Smooth muscle cell (in vitro differentiated cells): ENCODE measurements at regions not wholly inside any gene's neighbourhood (a gene's known extent, or its start where the extent isn't known, plus 50 kb on each side); places are given as distances from the start of the nearest gene placed in this dataset.

Experiments
- DNase-seq: peaks from one replicate; lab custom pipeline; 2025; ENCODE audit not compliant: unreplicated experiment; lab: John Stamatoyannopoulos, UW
- H2AFZ ChIP-seq: fragments of 200-600 bp; sonication (generic); 2 replicates; pipeline ENCODE4 v1.6.0; 2016; ENCODE audit warnings: antibody characterized with exemption, low read depth, mild to moderate bottlenecking
- H3F3A ChIP-seq: fragments of 200-600 bp; sonication (generic); 2 replicates; pipeline ENCODE4 v1.6.0; 2017; ENCODE audit warnings: antibody characterized with exemption, low read depth
- H3K27ac ChIP-seq: fragments of 200-600 bp; sonication (generic); 2 replicates; pipeline ENCODE4 v1.5.1; 2016; ENCODE audit warnings: low read depth, mild to moderate bottlenecking
- H3K27me3 ChIP-seq: fragments of 200-600 bp; sonication (generic); 2 replicates; pipeline ENCODE4 v1.6.1; 2016; ENCODE audit warnings: low read depth, mild to moderate bottlenecking
- H3K36me3 ChIP-seq: fragments of 200-600 bp; sonication (generic); 2 replicates; pipeline ENCODE4 v1.5.1; 2016; ENCODE audit warnings: low read depth
- H3K4me1 ChIP-seq: fragments of 200-600 bp; sonication (generic); 2 replicates; pipeline ENCODE4 v1.5.1; 2016; ENCODE audit warnings: low read depth
- H3K4me2 ChIP-seq: fragments of 200-600 bp; sonication (generic); 2 replicates; pipeline ENCODE4 v1.6.0; 2016; ENCODE audit warnings: mild to moderate bottlenecking
- H3K4me3 ChIP-seq: fragments of 200-600 bp; sonication (generic); 2 replicates; pipeline ENCODE4 v1.5.1; 2016; ENCODE audit warnings: mild to moderate bottlenecking
- H3K79me2 ChIP-seq: fragments of 200-600 bp; sonication (generic); 2 replicates; pipeline ENCODE4 v1.6.0; 2016; ENCODE audit warnings: low read depth, mild to moderate bottlenecking
- H3K9ac ChIP-seq: fragments of 200-600 bp; sonication (generic); 2 replicates; pipeline ENCODE4 v1.6.0; 2016; ENCODE audit warnings: low read depth
- H3K9me3 ChIP-seq: fragments of 200-600 bp; sonication (generic); replicated peaks from 2 replicates; pipeline ENCODE4 v1.5.1; 2016; ENCODE audit warnings: low read depth
- H4K20me1 ChIP-seq: fragments of 200-600 bp; sonication (generic); 2 replicates; pipeline ENCODE4 v1.6.0; 2016; ENCODE audit warnings: low read depth
- CTCF ChIP-seq: fragments of 200-600 bp; sonication (generic); IDR thresholded peaks from 2 replicates; pipeline ENCODE4 v1.5.1; 2017; ENCODE audit warnings: borderline replicate concordance, mild to moderate bottlenecking, antibody characterized with exemption; ENCODE audit not compliant: insufficient read depth, poor library complexity, severe bottlenecking
- WGBS: methylation state at CpG from one replicate; pipeline ENCODE4 v1.1.7; 2016; ENCODE audit warnings: low lambda C conversion rate; 5-methylcytosine and 5-hydroxymethylcytosine counted together

GRCh38 chr5:98455665-98456064 is 317.8 kb upstream of the RGMB start:
- Histone ChIP-seq H3K27me3 (no peaks in the 10 kb centered on the region), H3K4me3 (no peak overlapping the region)
- 60% methylated on average over 3 of the region's 3 CpGs for WGBS

DNA sequence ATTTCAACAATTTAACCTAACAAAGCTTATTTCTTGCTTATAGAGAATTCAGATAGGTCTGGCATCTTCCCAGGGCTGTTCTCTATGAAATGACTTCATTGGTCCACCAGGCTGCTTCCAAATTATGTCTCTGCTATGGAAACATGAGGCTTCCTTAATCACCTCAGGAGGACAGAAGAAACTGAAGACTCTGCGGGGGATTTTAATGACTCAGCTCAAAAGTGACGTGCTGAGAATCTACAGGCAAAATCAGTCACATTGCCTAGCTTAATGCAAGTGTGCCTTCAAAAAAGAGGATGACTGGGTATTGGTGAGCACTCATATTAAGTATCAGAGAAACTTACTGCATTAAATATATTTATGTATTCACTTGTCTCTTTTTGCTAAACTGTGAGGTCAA is 315.5 kb upstream of the RGMB start:
- Histone ChIP-seq H3K27me3 (no peaks in the 10 kb centered on the region), H3K36me3 (no peaks in the 10 kb centered on the region), H3K4me1 (peaks cover 6% of the 10 kb centered on the region), H3K9me3 (no peaks in the 10 kb centered on the region), H2AFZ (no peak overlapping the region), H4K20me1 (no peaks in the 10 kb centered on the region), H3K4me3 (no peak overlapping the region), H3K4me2 (no peak overlapping the region), H3F3A (no peaks in the 10 kb centered on the region), H3K27ac (no peak overlapping the region), H3K9ac (no peak overlapping the region), H3K79me2 (no peaks in the 10 kb centered on the region)
- 37% methylated on average over 2 of the region's 2 CpGs for WGBS
- no peak for TF ChIP-seq CTCF
- DNase-seq: no peak

More at GRCh38 chr5:98455665-98456064, 317.8 kb upstream of the RGMB start:
- Histone ChIP-seq H3F3A (no peaks in the 10 kb centered on the region), H4K20me1 (no peaks in the 10 kb centered on the region), H3K79me2 (no peaks in the 10 kb centered on the region), H3K9me3 (no peaks in the 10 kb centered on the region), H3K9ac (no peak overlapping the region), H3K36me3 (no peaks in the 10 kb centered on the region), H3K27ac (peak overlapping the region; percentile 21), H2AFZ (peak overlapping the region; percentile 7), H3K4me1 (peaks cover 6% of the 10 kb centered on the region), H3K4me2 (no peak overlapping the region)
- no peak for TF ChIP-seq CTCF
- DNase-seq: no peak

- Histone ChIP-seq H3K27me3 (no peaks in the 10 kb centered on the region), H3K4me1 (peaks cover 6% of the 10 kb centered on the region), H3K4me3 (no peak overlapping the region), H3K27ac (no peak overlapping the region), H3K36me3 (no peaks in the 10 kb centered on the region), H3K4me2 (no peak overlapping the region), H3K79me2 (no peaks in the 10 kb centered on the region), H3K9me3 (no peaks in the 10 kb centered on the region), H3F3A (no peaks in the 10 kb centered on the region), H2AFZ (no peak overlapping the region), H3K9ac (no peak overlapping the region), H4K20me1 (no peaks in the 10 kb centered on the region)
- no peak for TF ChIP-seq CTCF
- DNase-seq: no peak
Observed at GRCh38 chr5:98458726-98459125, 314.7 kb upstream of the RGMB start.

DNA sequence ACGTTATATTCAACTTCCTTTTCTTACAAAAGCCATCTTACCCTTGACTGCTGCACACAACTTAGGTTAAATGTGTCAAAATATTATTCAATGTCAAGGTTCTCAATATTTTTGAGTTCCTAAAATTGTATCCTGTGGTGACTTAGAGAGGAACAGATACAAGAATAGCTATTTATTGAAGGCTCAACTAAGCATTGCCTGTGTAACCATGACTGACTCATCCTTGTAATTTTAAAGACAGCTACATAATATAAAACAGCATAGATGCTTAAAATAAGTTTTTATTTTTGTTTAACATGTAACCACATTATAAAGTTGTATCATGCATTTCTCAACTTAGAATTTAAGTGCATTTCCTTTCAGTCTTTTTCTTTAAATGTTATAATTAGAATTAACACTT is 312.9 kb upstream of the RGMB start:
- no peak overlapping the region for H2AFZ ChIP-seq
- H3K27ac ChIP-seq: no peak overlapping the region
- no peak overlapping the region for H3K4me3 ChIP-seq
- H3K36me3 ChIP-seq: no peaks in the 10 kb centered on the region
- no peak overlapping the region for H3K4me2 ChIP-seq
- H3F3A ChIP-seq: no peaks in the 10 kb centered on the region
- no peak for TF ChIP-seq CTCF
- H3K9ac ChIP-seq: no peak overlapping the region
- 66% methylated on average over 1 of the region's 1 CpG for WGBS
- H4K20me1 ChIP-seq: no peaks in the 10 kb centered on the region
- H3K9me3 ChIP-seq: no peaks in the 10 kb centered on the region
- DNase-seq: no peak
- no peaks in the 10 kb centered on the region for H3K27me3 ChIP-seq
- no peaks in the 10 kb centered on the region for H3K79me2 ChIP-seq
- peaks cover 4% of the 10 kb centered on the region for H3K4me1 ChIP-seq
